Suprapubic skin (tissue), 4 donors: ENCODE measurements at regions not wholly inside any gene's neighbourhood (a gene's known extent, or its start where the extent isn't known, plus 50 kb on each side); places are given as distances from the start of the nearest gene placed in this dataset.

Source experiments
- DNase-seq, 2 donors: peaks; one replicate each; pipeline ENCODE4 v3.0.0-alpha.2; 2019; ENCODE audit warnings: low spot score in 2 of 2
- H3K27ac ChIP-seq: fragments of 200-600 bp; sonication (generic); one replicate; pipeline ENCODE4 v1.5.1; 2019
- H3K27me3 ChIP-seq: fragments of 200-600 bp; sonication (generic); one replicate; pipeline ENCODE4 v1.5.1; 2019
- H3K36me3 ChIP-seq: fragments of 200-600 bp; sonication (generic); one replicate; pipeline ENCODE4 v1.5.1; 2019
- H3K4me1 ChIP-seq: fragments of 200-600 bp; sonication (generic); one replicate; pipeline ENCODE4 v1.5.1; 2019
- H3K4me3 ChIP-seq: fragments of 200-600 bp; sonication (generic); one replicate; pipeline ENCODE4 v1.5.1; 2019; ENCODE audit warnings: mild to moderate bottlenecking
- H3K9me3 ChIP-seq: fragments of 200-600 bp; sonication (generic); one replicate; pipeline ENCODE4 v1.5.1; 2019
- EP300 ChIP-seq: sonication (generic); formaldehyde crosslinking; IDR thresholded peaks from one replicate; pipeline ENCODE4 v1.6.1; 2017; ENCODE audit warnings: antibody characterized with exemption
- POLR2A ChIP-seq, 2 donors: fragments of 450-650 bp; IDR thresholded peaks; one replicate each; pipeline ENCODE4 v1.6.1; 2017; ENCODE audit warnings: antibody characterized with exemption in 2 of 2, mild to moderate bottlenecking in 2 of 2, moderate library complexity in 2 of 2
- POLR2AphosphoS5 ChIP-seq, 3 donors: sonication (generic); formaldehyde crosslinking; IDR thresholded peaks; one replicate each; pipeline ENCODE4 v1.6.1; 2017; ENCODE audit warnings: antibody characterized with exemption in 3 of 3
- WGBS: methylation state at CpG from one replicate; pipeline ENCODE4 v1.1.5; 2018; 5-methylcytosine and 5-hydroxymethylcytosine counted together
- TF ChIP-seq, protein P1 (sequence below), 2 donors: fragments of 200-600 bp in 1 of 2; fragments of 450-650 bp in 1 of 2; sonication (generic) in 1 of 2; IDR thresholded peaks; one replicate each; pipeline ENCODE4 v1.5.1; 2016 to 2019; ENCODE audit warnings: antibody characterized with exemption in 2 of 2, mild to moderate bottlenecking in 1 of 2, moderate library complexity in 1 of 2

DNA sequence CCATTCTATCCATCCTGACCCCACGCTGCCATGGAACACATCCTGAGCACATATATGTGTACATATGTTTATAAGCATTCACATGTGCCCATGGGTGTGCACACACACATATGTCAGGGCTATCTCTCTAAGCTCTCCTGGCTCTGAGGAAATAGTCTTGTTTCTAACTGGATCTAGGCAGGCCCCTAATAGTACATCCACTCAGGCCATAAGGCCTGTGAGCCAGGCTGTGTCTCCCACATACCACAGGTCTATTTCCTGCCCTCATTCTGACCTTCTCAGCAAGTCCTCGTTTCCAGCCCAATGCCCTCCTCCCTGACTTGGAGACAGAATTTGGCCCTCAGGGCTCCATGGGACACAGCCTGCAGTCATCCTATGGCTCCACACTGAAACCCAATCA lies 284.8 kb upstream of the CTNNB1 start:
- 70% methylated on average over 2 of the region's 2 CpGs for WGBS
- no peak for DNase-seq
- Histone ChIP-seq H3K9me3 (no peaks in the 10 kb centered on the region), H3K4me3 (no peak overlapping the region), H3K27me3 (no peaks in the 10 kb centered on the region), H3K36me3 (no peaks in the 10 kb centered on the region), H3K4me1 (no peaks in the 10 kb centered on the region), H3K27ac (no peak overlapping the region)
- TF ChIP-seq EP300 (no peak), POLR2A (IDR thresholded peaks at IDR 0.05) (no peak), POLR2AphosphoS5 (IDR thresholded peaks at IDR 0.05) (no peak)
- TF ChIP-seq, protein P1, sequence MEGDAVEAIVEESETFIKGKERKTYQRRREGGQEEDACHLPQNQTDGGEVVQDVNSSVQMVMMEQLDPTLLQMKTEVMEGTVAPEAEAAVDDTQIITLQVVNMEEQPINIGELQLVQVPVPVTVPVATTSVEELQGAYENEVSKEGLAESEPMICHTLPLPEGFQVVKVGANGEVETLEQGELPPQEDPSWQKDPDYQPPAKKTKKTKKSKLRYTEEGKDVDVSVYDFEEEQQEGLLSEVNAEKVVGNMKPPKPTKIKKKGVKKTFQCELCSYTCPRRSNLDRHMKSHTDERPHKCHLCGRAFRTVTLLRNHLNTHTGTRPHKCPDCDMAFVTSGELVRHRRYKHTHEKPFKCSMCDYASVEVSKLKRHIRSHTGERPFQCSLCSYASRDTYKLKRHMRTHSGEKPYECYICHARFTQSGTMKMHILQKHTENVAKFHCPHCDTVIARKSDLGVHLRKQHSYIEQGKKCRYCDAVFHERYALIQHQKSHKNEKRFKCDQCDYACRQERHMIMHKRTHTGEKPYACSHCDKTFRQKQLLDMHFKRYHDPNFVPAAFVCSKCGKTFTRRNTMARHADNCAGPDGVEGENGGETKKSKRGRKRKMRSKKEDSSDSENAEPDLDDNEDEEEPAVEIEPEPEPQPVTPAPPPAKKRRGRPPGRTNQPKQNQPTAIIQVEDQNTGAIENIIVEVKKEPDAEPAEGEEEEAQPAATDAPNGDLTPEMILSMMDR (IDR thresholded peaks at IDR 0.05), result no peak

DNA sequence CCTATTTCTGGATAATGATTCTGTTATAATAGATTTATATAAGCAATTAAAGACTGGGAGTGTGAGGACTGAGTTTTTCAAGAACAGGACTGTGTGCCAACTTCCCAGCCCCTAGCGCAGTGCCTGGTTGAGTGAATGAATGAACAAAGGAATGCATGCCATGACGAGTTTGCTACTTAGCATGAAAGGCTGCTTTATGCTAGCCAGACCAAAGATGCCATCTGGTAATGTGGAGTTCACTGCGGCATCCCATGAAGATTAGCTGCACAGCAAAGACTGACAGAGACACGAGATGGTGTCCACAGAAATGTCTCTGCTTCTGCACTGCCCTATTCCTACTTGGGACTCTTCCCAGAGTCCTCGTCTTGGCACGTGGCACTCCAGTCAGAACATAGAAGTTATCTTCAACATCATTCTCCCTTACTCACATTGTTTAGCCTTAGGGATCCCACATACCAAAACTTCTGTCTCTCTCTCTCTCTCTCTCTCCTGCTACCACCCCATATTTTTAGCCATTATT lies 283.9 kb upstream of the CTNNB1 start:
- TF ChIP-seq, protein P1 (IDR thresholded peaks at IDR 0.05), result no peak
- TF ChIP-seq POLR2AphosphoS5 (IDR thresholded peaks at IDR 0.05) (no peak), EP300 (no peak), POLR2A (IDR thresholded peaks at IDR 0.05) (no peak)
- no peaks in the 10 kb centered on the region for H3K9me3 ChIP-seq
- H3K27ac ChIP-seq, result no peak overlapping the region
- H3K27me3 ChIP-seq, result no peaks in the 10 kb centered on the region
- no peaks in the 10 kb centered on the region for H3K36me3 ChIP-seq
- no peaks in the 10 kb centered on the region for H3K4me1 ChIP-seq
- H3K4me3 ChIP-seq, result no peak overlapping the region
- DNase-seq, result no peak
- WGBS, result 55% methylated on average over 6 of the region's 6 CpGs

DNA sequence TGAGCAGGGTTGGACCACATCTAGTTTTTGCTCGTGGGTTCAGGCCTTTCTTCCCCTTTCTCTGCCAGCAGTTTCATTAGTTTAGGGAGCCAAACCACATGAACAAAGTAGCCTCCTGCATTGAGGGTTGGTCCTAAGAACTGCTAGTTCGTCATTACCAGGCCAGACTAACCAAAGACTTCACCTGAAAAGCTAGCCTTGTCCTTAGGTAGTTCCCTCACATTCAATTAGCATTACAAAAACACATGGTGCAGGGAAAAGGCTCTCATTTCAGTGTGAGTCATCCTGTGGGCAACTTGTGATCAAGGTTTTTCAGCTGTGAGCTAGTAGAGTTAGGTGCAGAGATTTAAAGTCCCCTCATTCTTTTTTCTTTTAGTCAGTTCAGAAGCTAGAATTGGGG lies 279.3 kb upstream of the CTNNB1 start:
- Histone ChIP-seq H3K27ac (no peak overlapping the region), H3K4me1 (no peaks in the 10 kb centered on the region), H3K27me3 (no peaks in the 10 kb centered on the region), H3K4me3 (no peak overlapping the region), H3K36me3 (no peaks in the 10 kb centered on the region), H3K9me3 (no peaks in the 10 kb centered on the region)
- DNase-seq, result no peak
- WGBS, result 75% methylated on average over 2 of the region's 2 CpGs
- no peak for TF ChIP-seq POLR2A (IDR thresholded peaks at IDR 0.05)
- TF ChIP-seq, protein P1 (IDR thresholded peaks at IDR 0.05), result no peak
- no peak for TF ChIP-seq POLR2AphosphoS5 (IDR thresholded peaks at IDR 0.05)
- TF ChIP-seq EP300, result no peak

DNA sequence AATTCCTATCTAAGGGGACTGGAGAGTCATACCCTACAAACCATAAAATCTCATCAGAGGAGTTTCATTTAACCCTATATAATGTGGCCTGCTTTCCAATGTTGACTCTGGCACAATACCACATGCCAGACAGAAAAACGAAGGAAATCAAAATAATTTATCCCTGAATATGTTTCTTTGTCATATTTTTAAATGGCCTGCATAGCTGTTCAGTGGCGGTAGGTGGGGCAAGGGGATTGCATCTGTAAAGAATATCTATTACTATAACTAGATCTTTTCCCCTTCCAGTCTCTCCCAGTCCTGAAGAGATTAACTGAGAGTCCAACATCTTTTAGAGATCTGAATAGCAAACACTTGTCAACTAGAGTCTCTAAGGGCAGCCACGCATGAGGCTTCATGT lies 278.1 kb upstream of the CTNNB1 start:
- Histone ChIP-seq H3K36me3 (no peaks in the 10 kb centered on the region), H3K27me3 (no peaks in the 10 kb centered on the region), H3K9me3 (no peaks in the 10 kb centered on the region), H3K27ac (no peak overlapping the region), H3K4me1 (no peaks in the 10 kb centered on the region), H3K4me3 (no peak overlapping the region)
- WGBS, result 86% methylated on average over 3 of the region's 3 CpGs
- DNase-seq, result no peak
- TF ChIP-seq POLR2A (IDR thresholded peaks at IDR 0.05), result no peak
- no peak for TF ChIP-seq POLR2AphosphoS5 (IDR thresholded peaks at IDR 0.05)
- no peak for TF ChIP-seq EP300
- TF ChIP-seq, protein P1 (IDR thresholded peaks at IDR 0.05), result no peak

DNA sequence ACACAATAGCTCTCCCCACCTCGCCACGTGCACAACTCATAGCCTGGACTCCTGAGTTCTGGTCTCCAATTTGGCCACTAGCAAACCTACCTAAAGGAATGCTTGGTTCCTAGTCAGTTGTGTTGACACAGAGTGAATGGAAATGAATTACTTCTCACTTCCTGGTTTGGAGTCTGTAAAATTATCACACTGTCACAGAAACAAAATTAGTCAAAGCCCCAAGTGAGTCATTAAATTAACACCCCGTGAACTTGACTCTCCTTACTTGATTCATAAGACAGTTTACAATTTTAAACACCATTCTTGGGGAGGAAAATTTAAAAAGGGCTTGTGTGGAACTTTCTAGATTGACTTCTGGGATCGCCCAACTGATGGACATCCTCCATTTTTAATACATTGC lies 276.2 kb upstream of the CTNNB1 start:
- Histone ChIP-seq H3K4me1 (no peaks in the 10 kb centered on the region), H3K36me3 (no peaks in the 10 kb centered on the region), H3K27ac (no peak overlapping the region), H3K27me3 (no peaks in the 10 kb centered on the region), H3K9me3 (no peaks in the 10 kb centered on the region), H3K4me3 (no peak overlapping the region)
- 79% methylated on average over 4 of the region's 4 CpGs for WGBS
- no peak for TF ChIP-seq POLR2AphosphoS5 (IDR thresholded peaks at IDR 0.05)
- TF ChIP-seq, protein P1 (IDR thresholded peaks at IDR 0.05), result no peak
- TF ChIP-seq EP300, result no peak
- TF ChIP-seq POLR2A (IDR thresholded peaks at IDR 0.05), result no peak
- DNase-seq, result no peak
